Colonic mucosa (tissue), 4 donors: ENCODE measurements at regions not wholly inside any gene's neighbourhood (a gene's known extent, or its start where the extent isn't known, plus 50 kb on each side); places are given as distances from the start of the nearest gene placed in this dataset.

Source experiments
- DNase-seq: peaks from one replicate; pipeline ENCODE4 v3.0.0-alpha.2; 2020
- H3K27ac ChIP-seq: fragments of 200-600 bp; one replicate; pipeline ENCODE4 v1.8.0; 2021
- H3K27me3 ChIP-seq: fragments of 200-600 bp; one replicate; pipeline ENCODE4 v1.8.0; 2021
- H3K36me3 ChIP-seq: fragments of 200-600 bp; one replicate; pipeline ENCODE4 v1.8.0; 2021
- H3K4me1 ChIP-seq: fragments of 200-600 bp; one replicate; pipeline ENCODE4 v1.8.0; 2021; ENCODE audit warnings: mild to moderate bottlenecking
- H3K4me3 ChIP-seq: fragments of 200-600 bp; one replicate; pipeline ENCODE4 v1.8.0; 2021
- H3K9ac ChIP-seq, 2 donors: one replicate each; pipeline ENCODE4 v1.7.0; 2013; ENCODE audit warnings: control low read depth in 2 of 2, low read depth in 2 of 2, low read length in 2 of 2
- H3K9me3 ChIP-seq: fragments of 200-600 bp; one replicate; pipeline ENCODE4 v1.8.0; 2021
- intact Hi-C: fragments of 100-400 bp; cut with DNase I; formaldehyde crosslinking; loops from one replicate; pipeline ENCODE4 v1.14.1; 2022
- TF ChIP-seq, protein P1 (sequence below): fragments of 200-600 bp; IDR thresholded peaks from one replicate; pipeline ENCODE4 v1.8.0; 2022; ENCODE audit warnings: antibody characterized with exemption, mild to moderate bottlenecking
- donor health status: healthy.
- donor health status: DM: no; HTN: no; CAD: no.
- donor health status: DM: no; HTN: no; CAD: no.

DNA sequence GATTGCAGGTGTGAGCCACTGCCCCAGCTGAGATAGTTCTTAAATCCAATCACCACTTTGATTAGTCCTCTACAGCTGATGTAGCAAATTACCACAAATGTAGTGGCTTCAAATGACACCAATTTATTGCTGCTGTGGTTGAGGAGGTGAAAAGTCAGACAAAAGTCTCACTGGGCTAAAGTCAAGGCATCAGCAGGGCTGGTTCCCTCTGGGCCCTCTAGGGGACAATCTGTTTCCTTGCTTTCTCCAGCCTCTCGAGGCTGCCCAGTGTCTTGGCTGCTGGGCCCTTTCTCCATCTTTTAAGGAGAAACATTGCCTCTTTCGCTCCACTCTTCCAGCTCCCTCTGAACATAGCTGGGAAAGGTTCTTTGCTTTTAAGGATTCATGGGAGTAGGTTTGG lies 50.5 kb upstream of the SHANK2 start:
- intact Hi-C loops, result no loop called here
- H3K9ac ChIP-seq, result no peak overlapping the region
- no peaks in the 10 kb centered on the region for H3K9me3 ChIP-seq
- no peaks in the 10 kb centered on the region for H3K36me3 ChIP-seq
- no peak for DNase-seq
- no peaks in the 10 kb centered on the region for H3K27me3 ChIP-seq
- H3K4me3 ChIP-seq, result no peak overlapping the region
- H3K27ac ChIP-seq, result no peak overlapping the region
- no peaks in the 10 kb centered on the region for H3K4me1 ChIP-seq
- TF ChIP-seq, protein P1, sequence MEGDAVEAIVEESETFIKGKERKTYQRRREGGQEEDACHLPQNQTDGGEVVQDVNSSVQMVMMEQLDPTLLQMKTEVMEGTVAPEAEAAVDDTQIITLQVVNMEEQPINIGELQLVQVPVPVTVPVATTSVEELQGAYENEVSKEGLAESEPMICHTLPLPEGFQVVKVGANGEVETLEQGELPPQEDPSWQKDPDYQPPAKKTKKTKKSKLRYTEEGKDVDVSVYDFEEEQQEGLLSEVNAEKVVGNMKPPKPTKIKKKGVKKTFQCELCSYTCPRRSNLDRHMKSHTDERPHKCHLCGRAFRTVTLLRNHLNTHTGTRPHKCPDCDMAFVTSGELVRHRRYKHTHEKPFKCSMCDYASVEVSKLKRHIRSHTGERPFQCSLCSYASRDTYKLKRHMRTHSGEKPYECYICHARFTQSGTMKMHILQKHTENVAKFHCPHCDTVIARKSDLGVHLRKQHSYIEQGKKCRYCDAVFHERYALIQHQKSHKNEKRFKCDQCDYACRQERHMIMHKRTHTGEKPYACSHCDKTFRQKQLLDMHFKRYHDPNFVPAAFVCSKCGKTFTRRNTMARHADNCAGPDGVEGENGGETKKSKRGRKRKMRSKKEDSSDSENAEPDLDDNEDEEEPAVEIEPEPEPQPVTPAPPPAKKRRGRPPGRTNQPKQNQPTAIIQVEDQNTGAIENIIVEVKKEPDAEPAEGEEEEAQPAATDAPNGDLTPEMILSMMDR, result no peak

DNA sequence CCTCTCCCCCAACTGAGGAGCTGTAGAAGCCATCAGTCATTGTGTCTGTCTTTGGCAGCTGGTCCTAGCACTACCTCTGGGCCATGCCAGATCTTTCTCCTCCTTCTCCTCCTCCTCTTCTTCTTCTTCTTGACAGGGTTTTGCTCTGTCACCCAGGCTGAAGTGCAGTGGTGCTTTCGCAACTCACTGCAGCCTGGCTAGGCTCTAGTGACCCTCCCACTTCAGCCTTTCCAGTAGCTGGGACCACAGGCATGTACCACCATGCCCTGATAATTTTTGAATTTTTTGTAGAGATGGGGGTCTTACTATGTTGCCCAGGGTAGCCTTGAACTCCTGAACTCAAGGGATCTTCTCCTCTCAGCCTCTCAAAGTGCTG lies 50.1 kb upstream of the SHANK2 start:
- Histone ChIP-seq H3K4me3 (no peak overlapping the region), H3K27me3 (no peaks in the 10 kb centered on the region), H3K4me1 (no peaks in the 10 kb centered on the region), H3K9me3 (no peaks in the 10 kb centered on the region), H3K27ac (no peak overlapping the region), H3K9ac (no peak overlapping the region), H3K36me3 (no peaks in the 10 kb centered on the region)
- TF ChIP-seq, protein P1, result no peak
- intact Hi-C loops, result no loop called here
- DNase-seq, result no peak
